ENCODE measurements at regions not wholly inside any gene's neighbourhood (a gene's known extent, or its start where the extent isn't known, plus 50 kb on each side); places are given as distances from the start of the nearest gene placed in this dataset.
"Not testable (repeated sequence)": the region's sequence is repeated elsewhere in the genome, so short reads cannot be mapped to it uniquely, and the experiment has no call there.

DNA sequence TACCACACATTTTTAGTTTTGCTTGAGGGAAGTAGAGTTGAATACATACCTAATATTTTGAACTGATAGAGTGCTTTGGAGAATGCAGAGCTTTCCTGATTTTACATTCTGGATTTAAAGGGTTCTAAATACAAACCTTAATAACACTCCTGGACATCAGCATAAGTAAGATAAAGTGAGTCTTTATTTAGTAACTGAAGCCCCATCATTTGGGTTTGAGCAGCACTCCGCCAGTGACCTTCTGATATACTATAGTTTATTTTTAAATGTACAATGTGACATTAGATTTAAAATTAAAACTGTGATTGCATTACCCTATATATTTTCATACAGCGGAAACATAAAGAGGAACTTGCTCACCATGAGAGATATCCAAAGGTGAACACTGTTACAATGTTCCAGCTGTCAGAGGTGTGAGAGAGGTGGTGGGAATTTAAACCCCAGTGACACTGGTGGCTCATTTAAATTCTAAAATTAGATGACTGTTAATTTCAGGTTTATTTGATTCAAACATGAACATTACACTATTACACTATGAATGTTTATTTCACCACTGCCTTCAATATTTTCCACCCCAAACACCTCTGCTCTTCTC lies 203.0 kb upstream of the PCSK5 start:
- no peak overlapping the region for H3K4me3 Mint-ChIP-seq
- ChIA-PET POLR2A (no interaction called here), CTCF (no interaction called here)
- H3K36me3 Mint-ChIP-seq (ENCODE audit: low read depth): no peaks in the 10 kb centered on the region
- no peak for DNase-seq
- no peaks in the 10 kb centered on the region for H3K27me3 Mint-ChIP-seq
- no peaks in the 10 kb centered on the region for H3K4me1 Mint-ChIP-seq
- no peak overlapping the region for H3K27ac Mint-ChIP-seq
- H3K9me3 Mint-ChIP-seq: no peaks in the 10 kb centered on the region

DNA sequence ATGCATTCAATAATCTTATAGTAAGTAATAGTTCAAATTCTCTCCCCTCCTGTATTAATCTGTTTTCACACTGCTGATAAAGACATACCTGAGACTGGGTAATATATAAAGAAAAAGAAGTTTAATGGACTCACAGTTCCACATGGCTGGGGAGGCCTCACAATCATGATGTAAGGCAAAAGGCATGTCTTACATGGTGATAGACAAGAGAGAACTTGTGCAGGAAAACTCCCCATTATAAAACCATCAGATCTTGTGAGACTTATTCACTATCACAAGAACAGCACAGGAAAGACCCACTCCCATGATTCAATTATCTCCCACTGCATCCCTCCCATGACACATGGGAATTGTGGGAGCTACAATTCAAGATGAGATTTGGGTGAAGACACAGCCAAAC lies 199.9 kb upstream of the PCSK5 start:
- H3K27ac Mint-ChIP-seq; DNase-seq; H3K36me3 Mint-ChIP-seq (ENCODE audit: low read depth); H3K4me3 Mint-ChIP-seq; POLR2A ChIA-PET; H3K9me3 Mint-ChIP-seq; H3K4me1 Mint-ChIP-seq; H3K27me3 Mint-ChIP-seq; CTCF ChIA-PET: not testable (repeated sequence)

DNA sequence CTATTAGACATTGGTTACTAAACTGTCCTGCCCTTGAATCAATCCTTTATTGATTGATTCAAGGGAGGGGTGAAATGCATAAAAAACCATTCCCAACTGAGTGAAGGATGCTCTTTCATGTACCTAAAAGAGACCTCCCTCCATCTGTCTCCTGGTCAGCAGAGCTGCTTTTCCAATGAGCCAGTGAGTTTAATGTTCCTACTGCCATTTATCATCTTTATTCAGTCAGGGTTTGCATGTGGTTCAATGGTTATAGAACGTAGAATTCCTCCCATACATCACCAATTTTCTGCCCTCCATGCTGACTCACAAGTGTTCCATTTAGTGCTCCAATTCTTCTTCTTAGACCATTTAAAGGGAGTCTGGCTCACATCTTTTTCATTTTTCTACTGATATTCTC lies 199.1 kb upstream of the PCSK5 start:
- no peak overlapping the region for H3K27ac Mint-ChIP-seq
- no peaks in the 10 kb centered on the region for H3K4me1 Mint-ChIP-seq
- POLR2A ChIA-PET: no interaction called here
- no peak for DNase-seq
- CTCF ChIA-PET: no interaction called here
- H3K27me3 Mint-ChIP-seq: no peaks in the 10 kb centered on the region
- H3K4me3 Mint-ChIP-seq: no peak overlapping the region
- H3K9me3 Mint-ChIP-seq: no peaks in the 10 kb centered on the region
- H3K36me3 Mint-ChIP-seq (ENCODE audit: low read depth): no peaks in the 10 kb centered on the region

DNA sequence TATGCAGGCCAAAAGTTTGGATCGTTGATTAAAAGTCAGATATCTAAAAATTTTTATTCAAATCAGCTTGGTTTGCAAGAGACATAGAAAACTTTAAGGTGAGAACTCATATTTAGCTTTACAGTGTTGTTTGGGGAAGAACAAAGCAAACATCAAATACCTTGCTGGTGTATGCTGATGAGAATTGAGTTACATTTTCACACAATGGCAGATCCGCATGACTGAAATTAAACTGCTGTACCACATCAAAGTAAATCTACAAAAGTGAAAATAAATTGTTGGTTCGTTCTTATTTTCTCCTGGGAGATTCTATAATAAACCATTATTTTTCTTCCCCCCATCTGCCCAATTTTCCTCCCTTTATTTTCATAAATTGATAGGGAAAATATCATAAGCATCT lies 198.2 kb upstream of the PCSK5 start:
- Mint-ChIP-seq H3K9me3 (no peaks in the 10 kb centered on the region), H3K36me3 (ENCODE audit: low read depth) (no peaks in the 10 kb centered on the region), H3K27ac (no peak overlapping the region), H3K27me3 (no peaks in the 10 kb centered on the region), H3K4me1 (no peaks in the 10 kb centered on the region), H3K4me3 (no peak overlapping the region)
- DNase-seq: no peak
- ChIA-PET CTCF (no interaction called here), POLR2A (no interaction called here)

DNA sequence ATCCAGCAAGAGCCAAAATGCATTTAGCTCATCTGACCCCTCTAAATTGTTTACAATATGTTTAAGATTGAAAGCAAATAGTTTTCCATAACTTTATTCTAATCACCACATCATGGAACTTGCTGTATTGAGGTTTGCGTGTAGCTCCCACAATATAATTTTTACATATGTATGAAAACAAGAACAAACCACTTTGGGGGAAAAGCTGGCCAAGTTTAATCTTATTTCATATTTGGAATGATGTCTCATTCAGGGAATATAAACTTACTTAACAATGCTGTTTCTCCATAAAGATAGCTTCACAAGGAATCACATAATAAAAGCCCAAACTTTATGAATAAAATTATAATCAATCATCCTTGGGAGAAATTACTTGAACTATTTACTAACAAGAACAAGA lies 194.6 kb upstream of the PCSK5 start:
- H3K9me3 Mint-ChIP-seq: no peaks in the 10 kb centered on the region

DNA sequence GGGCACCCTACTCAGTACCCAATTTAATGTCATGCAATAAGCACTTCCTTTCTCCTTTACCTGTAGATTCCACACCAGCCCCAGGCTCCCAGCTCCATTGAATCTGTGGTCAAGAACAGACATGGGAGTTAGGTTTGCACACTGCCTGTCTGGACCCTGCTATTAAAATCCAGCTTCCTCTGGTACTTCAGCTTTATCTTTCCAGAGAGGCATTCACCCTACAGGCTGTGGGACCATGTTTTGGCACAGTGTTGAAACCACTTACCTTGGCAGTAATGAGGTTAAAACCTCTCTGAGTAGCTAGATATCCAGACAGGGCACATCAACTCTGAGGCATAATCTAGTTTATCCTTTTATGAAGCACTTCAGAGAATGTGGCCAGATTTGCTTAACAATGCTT lies 191.5 kb upstream of the PCSK5 start:
- H3K36me3 Mint-ChIP-seq (ENCODE audit: low read depth): no peaks in the 10 kb centered on the region
- no peaks in the 10 kb centered on the region for H3K4me1 Mint-ChIP-seq
- H3K27ac Mint-ChIP-seq: no peak overlapping the region

More for the DNA sequence above, 194.6 kb upstream of the PCSK5 start:
- no peak overlapping the region for H3K4me3 Mint-ChIP-seq
- H3K4me1 Mint-ChIP-seq: no peaks in the 10 kb centered on the region
- H3K27me3 Mint-ChIP-seq: no peaks in the 10 kb centered on the region
- CTCF ChIA-PET: no interaction called here
- H3K27ac Mint-ChIP-seq: no peak overlapping the region
- no peak for DNase-seq
- H3K36me3 Mint-ChIP-seq (ENCODE audit: low read depth): no peaks in the 10 kb centered on the region
- POLR2A ChIA-PET: no interaction called here

DNA sequence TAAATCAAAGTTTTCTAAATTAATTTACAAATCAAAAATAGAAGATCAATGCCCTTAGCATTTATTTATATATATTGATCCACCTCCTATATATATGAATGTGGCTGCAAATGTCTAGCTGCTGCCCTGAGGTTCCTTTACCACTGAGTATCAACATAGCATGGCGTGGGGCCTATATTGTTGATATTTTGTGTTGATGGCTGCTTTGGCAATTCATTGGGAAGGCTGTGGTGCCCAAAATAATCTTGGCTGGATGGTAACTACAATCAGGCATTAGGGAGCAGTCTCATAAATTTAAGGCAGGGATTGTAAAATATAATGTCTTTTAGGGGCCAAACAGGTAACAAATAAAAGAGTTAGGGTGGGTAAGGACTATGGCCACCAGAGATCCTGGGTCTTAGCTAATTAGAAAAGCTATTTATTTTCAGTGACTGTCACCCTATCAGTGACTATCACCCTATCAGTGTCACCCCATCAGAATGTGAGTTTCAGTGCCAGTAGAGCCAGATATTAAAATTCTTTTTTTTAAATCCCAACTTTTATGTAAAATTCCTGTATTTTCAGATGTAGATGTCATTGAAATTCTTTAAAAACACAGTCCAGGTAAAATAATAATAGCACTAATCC lies 190.7 kb upstream of the PCSK5 start:
- Mint-ChIP-seq H3K27ac (no peak overlapping the region), H3K4me3 (no peak overlapping the region), H3K9me3 (no peaks in the 10 kb centered on the region), H3K4me1 (no peaks in the 10 kb centered on the region), H3K27me3 (no peaks in the 10 kb centered on the region), H3K36me3 (ENCODE audit: low read depth) (no peaks in the 10 kb centered on the region)
- CTCF ChIA-PET: no interaction called here
- POLR2A ChIA-PET: no interaction called here
- no peak for DNase-seq

More for the DNA sequence above, 191.5 kb upstream of the PCSK5 start:
- no peak for DNase-seq
- Mint-ChIP-seq H3K9me3 (no peaks in the 10 kb centered on the region), H3K27me3 (no peaks in the 10 kb centered on the region), H3K4me3 (no peak overlapping the region)
- ChIA-PET CTCF (no interaction called here), POLR2A (no interaction called here)

DNA sequence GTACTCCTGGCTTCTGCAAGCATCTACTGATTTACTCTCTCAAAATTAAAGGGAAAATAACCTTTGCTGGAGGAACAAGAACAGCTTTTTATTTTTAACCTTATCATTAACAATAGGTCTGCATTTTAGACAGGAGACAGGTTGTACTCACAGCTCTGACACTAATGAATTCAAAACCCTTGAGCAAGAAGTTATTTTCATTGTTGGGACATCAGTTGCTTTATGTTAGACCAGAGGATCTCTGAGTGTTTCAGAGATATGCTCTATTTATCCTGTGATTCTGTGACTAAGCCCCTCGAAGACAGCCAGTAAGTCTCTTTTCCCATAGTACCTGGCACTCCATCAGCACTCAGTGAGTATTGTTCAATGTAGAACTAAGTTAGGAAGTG lies 190.2 kb upstream of the PCSK5 start:
- CTCF ChIA-PET: no interaction called here

DNA sequence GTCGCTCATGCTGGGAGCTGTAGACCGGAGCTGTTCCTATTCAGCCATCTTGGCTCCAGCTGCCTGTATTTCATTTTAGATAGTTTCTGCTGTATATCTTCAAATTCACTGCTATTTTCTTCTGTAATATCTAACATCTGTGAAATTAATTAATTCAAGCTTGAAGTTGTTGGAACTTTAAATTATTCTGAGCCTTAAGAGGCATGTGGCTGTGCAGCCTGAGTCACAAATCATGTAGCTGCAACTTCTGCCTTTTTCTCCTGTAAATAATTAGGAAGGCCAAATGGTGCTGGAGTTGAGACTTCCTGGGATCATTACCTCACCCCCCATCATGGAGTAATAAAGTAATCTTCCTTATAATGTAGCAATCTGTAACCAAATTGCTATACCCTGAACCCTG lies 183.3 kb upstream of the PCSK5 start:
- no peaks in the 10 kb centered on the region for H3K4me1 Mint-ChIP-seq
- ChIA-PET CTCF (no interaction called here), POLR2A (no interaction called here)
- no peak overlapping the region for H3K4me3 Mint-ChIP-seq
- no peaks in the 10 kb centered on the region for H3K9me3 Mint-ChIP-seq
- H3K27ac Mint-ChIP-seq: no peak overlapping the region
- no peaks in the 10 kb centered on the region for H3K27me3 Mint-ChIP-seq
- no peak for DNase-seq
- no peaks in the 10 kb centered on the region for H3K36me3 Mint-ChIP-seq (ENCODE audit: low read depth)

More for the DNA sequence above, 190.2 kb upstream of the PCSK5 start:
- Mint-ChIP-seq H3K9me3 (no peaks in the 10 kb centered on the region), H3K27me3 (no peaks in the 10 kb centered on the region), H3K4me1 (no peaks in the 10 kb centered on the region), H3K4me3 (no peak overlapping the region), H3K27ac (no peak overlapping the region), H3K36me3 (ENCODE audit: low read depth) (no peaks in the 10 kb centered on the region)
- DNase-seq: no peak
- POLR2A ChIA-PET: no interaction called here

DNA sequence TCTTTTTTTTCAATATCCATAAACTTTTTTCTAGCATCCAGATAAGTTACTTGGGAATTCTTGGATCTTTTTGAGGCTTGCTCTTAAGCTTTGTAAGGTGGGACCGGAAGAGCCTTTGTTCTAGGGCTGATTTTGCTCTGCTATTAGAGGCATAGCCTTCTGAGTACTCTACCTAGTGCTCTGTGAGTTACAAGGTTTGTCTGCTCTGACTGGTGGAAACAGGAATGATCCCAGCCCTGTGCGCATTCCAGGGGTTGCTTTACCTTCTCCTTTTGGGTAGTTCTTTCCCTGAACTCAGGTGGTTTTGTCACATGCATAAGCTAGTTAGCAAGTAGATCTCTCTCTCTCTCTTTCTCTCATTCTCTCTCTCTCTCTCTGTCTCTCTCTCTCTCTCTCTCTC lies 180.8 kb upstream of the PCSK5 start:
- Mint-ChIP-seq H3K36me3 (ENCODE audit: low read depth) (no peaks in the 10 kb centered on the region), H3K4me1 (no peaks in the 10 kb centered on the region), H3K27ac (no peak overlapping the region), H3K27me3 (no peaks in the 10 kb centered on the region), H3K9me3 (no peaks in the 10 kb centered on the region), H3K4me3 (no peak overlapping the region)
- ChIA-PET POLR2A (no interaction called here), CTCF (no interaction called here)
- no peak for DNase-seq

DNA sequence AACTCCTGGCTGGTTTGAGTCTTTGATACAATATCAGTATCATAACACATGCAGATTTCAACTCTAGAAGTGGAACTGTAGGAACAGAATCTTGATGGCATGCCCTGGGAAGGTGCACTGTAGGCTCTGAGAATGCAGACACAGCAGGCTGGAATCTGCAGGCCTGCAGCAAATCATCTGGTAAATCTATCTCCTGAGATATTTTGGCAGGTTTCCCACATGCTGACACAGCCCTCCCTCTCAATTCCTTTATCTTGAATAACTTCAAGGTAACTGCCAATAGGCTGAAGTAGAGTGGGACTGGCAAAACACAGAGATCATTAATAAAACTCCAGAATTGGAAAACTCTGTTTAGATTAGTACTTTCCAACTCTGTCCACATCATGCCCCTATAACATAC lies 177.8 kb upstream of the PCSK5 start:
- Mint-ChIP-seq H3K9me3 (no peaks in the 10 kb centered on the region), H3K27ac (no peak overlapping the region), H3K36me3 (ENCODE audit: low read depth) (no peaks in the 10 kb centered on the region), H3K4me3 (no peak overlapping the region), H3K27me3 (no peaks in the 10 kb centered on the region), H3K4me1 (no peaks in the 10 kb centered on the region)
- ChIA-PET CTCF (no interaction called here), POLR2A (no interaction called here)
- DNase-seq: no peak

DNA sequence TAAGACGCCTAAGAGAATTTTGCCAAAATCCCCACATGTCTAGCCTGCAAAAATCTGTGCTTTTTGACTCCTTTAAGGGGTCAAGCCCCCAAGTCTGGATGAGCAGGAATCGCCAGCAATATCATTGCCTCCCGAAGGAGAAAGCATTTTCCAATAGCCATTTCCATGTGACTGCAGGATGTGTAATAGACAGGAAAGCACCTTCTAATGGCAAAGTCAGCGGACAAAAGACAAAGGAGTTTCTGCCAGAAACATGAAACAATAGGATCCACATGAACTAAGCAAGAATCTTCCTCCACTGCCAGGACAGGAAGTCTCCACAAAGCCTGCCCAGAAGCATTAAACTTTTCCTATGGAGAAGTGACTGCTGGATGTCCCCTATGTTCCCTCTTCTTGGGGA lies 177.1 kb upstream of the PCSK5 start:
- CTCF ChIA-PET: no interaction called here

DNA sequence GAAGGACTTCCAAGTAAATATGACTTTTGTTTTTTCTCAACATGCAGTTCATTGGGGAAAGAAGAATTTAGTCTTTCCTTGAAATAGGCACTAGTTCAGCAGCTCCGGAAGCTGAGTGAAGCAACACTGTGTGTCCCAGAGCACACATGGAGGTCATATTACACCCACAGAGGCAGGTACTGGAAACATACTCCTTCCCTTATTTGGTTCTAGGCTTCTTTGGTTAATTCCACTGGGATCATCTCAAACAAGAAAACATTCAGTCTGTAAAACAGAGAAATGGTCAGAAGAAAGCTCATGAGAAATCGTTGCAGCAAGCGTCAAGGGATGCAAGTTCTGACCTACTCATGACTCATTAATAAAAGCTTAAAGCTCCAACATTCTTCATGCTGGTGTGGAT lies 175.1 kb upstream of the PCSK5 start:
- no peaks in the 10 kb centered on the region for H3K27me3 Mint-ChIP-seq
- no peak overlapping the region for H3K4me3 Mint-ChIP-seq
- ChIA-PET CTCF (no interaction called here), POLR2A (no interaction called here)
- no peak overlapping the region for H3K27ac Mint-ChIP-seq
- H3K36me3 Mint-ChIP-seq (ENCODE audit: low read depth): no peaks in the 10 kb centered on the region
- DNase-seq: no peak
- no peaks in the 10 kb centered on the region for H3K9me3 Mint-ChIP-seq
- no peaks in the 10 kb centered on the region for H3K4me1 Mint-ChIP-seq

More for the DNA sequence above, 177.1 kb upstream of the PCSK5 start:
- H3K27ac Mint-ChIP-seq: no peak overlapping the region
- no peaks in the 10 kb centered on the region for H3K27me3 Mint-ChIP-seq
- POLR2A ChIA-PET: no interaction called here
- H3K36me3 Mint-ChIP-seq (ENCODE audit: low read depth): no peaks in the 10 kb centered on the region
- no peaks in the 10 kb centered on the region for H3K4me1 Mint-ChIP-seq
- no peak overlapping the region for H3K4me3 Mint-ChIP-seq
- no peak for DNase-seq
- no peaks in the 10 kb centered on the region for H3K9me3 Mint-ChIP-seq

DNA sequence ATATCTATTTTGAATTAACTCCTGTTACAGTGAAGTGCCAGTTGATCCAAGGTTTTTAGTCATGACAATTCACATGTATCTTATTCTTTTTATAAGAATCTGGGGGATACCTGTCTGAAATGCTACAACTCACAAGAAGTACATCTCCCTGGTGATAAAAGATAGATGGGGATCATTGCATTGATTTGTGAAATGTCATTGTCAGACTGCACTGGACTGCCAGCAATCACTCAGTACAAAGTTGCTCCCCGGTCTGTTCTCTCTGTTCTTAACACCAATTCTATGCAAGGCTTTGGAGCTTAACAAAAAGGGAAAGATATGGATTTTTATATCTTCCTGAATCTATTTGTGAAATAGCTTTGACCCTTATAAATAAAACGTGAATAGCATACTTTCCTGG lies 171.8 kb upstream of the PCSK5 start:
- no peak for DNase-seq
- POLR2A ChIA-PET: no interaction called here
- no peaks in the 10 kb centered on the region for H3K9me3 Mint-ChIP-seq
- H3K4me3 Mint-ChIP-seq: no peak overlapping the region
- CTCF ChIA-PET: no interaction called here
- no peak overlapping the region for H3K27ac Mint-ChIP-seq
- no peaks in the 10 kb centered on the region for H3K36me3 Mint-ChIP-seq (ENCODE audit: low read depth)
- H3K27me3 Mint-ChIP-seq: no peaks in the 10 kb centered on the region
- H3K4me1 Mint-ChIP-seq: no peaks in the 10 kb centered on the region

DNA sequence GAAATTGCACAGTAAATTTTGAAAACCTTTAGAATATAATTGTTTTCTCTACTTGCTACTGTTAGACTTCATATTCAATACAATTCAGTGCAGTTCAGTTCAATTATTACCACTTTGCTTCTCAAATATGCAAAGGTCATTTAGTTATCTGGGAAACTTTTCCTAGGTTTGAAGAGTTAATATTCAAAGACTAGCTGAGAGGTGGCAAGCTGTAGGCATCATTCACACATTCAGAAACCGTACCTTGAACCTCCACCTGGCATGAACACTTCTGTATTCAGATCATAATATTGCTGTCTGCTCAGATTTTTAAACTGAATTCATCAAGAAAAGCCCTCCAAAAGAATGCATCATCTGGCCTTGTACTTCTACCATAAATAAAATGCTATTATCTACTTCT lies 162.1 kb upstream of the PCSK5 start:
- POLR2A ChIA-PET: no interaction called here
- Mint-ChIP-seq H3K36me3 (ENCODE audit: low read depth) (no peaks in the 10 kb centered on the region), H3K4me1 (no peaks in the 10 kb centered on the region), H3K9me3 (no peaks in the 10 kb centered on the region), H3K4me3 (no peak overlapping the region), H3K27me3 (no peaks in the 10 kb centered on the region), H3K27ac (no peak overlapping the region)
- CTCF ChIA-PET: no interaction called here
- DNase-seq: no peak

All from activated CD4-positive, alpha-beta memory T cell treated with anti-CD3 and anti-CD28 coated beads, Interleukin-2, amount 10 ng/mL, durations not matched to agents 7 days and 5 days (primary cell).